Adrenal gland (tissue), 9 donors: ENCODE measurements at regions not wholly inside any gene's neighbourhood (a gene's known extent, or its start where the extent isn't known, plus 50 kb on each side); places are given as distances from the start of the nearest gene placed in this dataset.

Experiments
- DNase-seq, 7 donors: peaks; one replicate each; pipeline ENCODE4 v3.0.0-alpha.2; 2019 to 2020
- H3K27ac ChIP-seq, 5 donors: fragments of 200-600 bp; sonication (generic) in 4 of 5; 1 replicate in 3 of 5; 2 replicates in 2 of 5; pipeline versions ENCODE4 v1.5.1 to v1.8.0; 2016 to 2020; ENCODE audit warnings: mild to moderate bottlenecking in 1 of 5
- H3K27me3 ChIP-seq: fragments of 200-600 bp; 2 replicates; pipeline ENCODE4 v1.8.0; 2021
- H3K36me3 ChIP-seq, 2 donors: fragments of 200-600 bp; replicated peaks in 1 of 2; 1 replicate in 1 of 2; 2 replicates in 1 of 2; pipeline versions ENCODE4 v1.5.1 to v1.8.0; 2018 to 2022
- H3K4me1 ChIP-seq, 2 donors: fragments of 200-600 bp; replicated peaks in 1 of 2; 1 replicate in 1 of 2; 2 replicates in 1 of 2; pipeline versions ENCODE4 v1.5.1 to v1.8.0; 2018 to 2021
- H3K4me3 ChIP-seq, 4 donors: fragments of 200-600 bp; sonication (generic) in 3 of 4; one replicate each; pipeline ENCODE4 v1.5.1; 2016 to 2018
- H3K9me3 ChIP-seq, 3 donors: fragments of 200-600 bp; sonication (generic) in 1 of 3; replicated peaks in 1 of 3; 1 replicate in 2 of 3; 2 replicates in 1 of 3; pipeline versions ENCODE4 v1.5.1 to v1.8.0; 2016 to 2021
- POLR2A ChIP-seq, 2 donors: fragments of 450-650 bp; IDR thresholded peaks; one replicate each; pipeline ENCODE4 v1.6.1; 2017; ENCODE audit warnings: antibody characterized with exemption in 2 of 2, mild to moderate bottlenecking in 2 of 2, moderate library complexity in 1 of 2
- WGBS, 4 donors: extraction: QIAGEN DNeasy Blood & Tissue Kit in 2 of 4; methylation state at CpG; one replicate each; pipeline versions ENCODE4 v1.1.5 to v1.1.7; 2013 to 2017; 5-methylcytosine and 5-hydroxymethylcytosine counted together
- intact Hi-C, 2 donors: fragments of 100-400 bp; cut with DNase I; formaldehyde crosslinking; loops; one replicate each; pipeline versions ENCODE4 v1.14.1 to v1.15.0; 2022 to 2023
- TF ChIP-seq, protein P1 (sequence below), 6 experiments: fragments of 450-650 bp in 4 of 6; fragments of 200-600 bp in 2 of 6; sonication (generic) in 1 of 6; IDR thresholded peaks; 1 replicate in 5 of 6; 2 replicates in 1 of 6; pipeline versions ENCODE4 v1.5.1 to v1.8.0; 2016 to 2021; ENCODE audit warnings: antibody characterized with exemption in 6 of 6, mild to moderate bottlenecking in 2 of 6, moderate library complexity in 1 of 6
- donor health status: healthy with polysubstance abuse.
- donor health status: Bipolar disorder and iron deficiency.
- donor health status: DM: yes; HTN: yes; CAD: no.
- donor health status: DM: no; HTN: no; CAD: no.
- donor health status: DM: no; HTN: no; CAD: no.

DNA sequence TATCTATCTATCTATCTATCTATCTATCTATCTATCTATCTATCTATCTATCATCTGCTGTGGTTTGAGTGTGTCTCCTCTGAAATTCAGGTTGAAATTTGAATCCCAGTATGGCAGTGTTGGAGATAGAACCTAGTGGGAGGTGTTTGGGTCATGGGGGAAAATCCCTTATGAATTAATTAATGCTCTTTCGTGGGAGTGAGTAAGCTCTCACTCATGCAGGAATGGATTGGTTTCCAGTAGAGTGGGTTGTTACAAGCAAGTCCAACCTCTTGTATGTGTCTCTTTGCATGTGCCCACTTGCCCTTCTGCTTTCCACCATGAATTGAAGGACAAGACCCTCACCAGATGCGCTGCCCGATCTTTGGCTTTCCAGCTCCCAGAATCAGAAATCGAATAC lies 113.0 kb downstream of the ANXA1 start:
- intact Hi-C loops = no loop called here
- H3K9me3 ChIP-seq = no peaks in the 10 kb centered on the region
- 81 to 91% (median 86%) methylated on average over 4 of the region's 4 CpGs for whole genome bisulfite sequencing, 4 donors
- no peak overlapping the region for H3K27ac ChIP-seq
- no peak for TF ChIP-seq POLR2A (IDR thresholded peaks at IDR 0.05)
- TF ChIP-seq, protein P1, sequence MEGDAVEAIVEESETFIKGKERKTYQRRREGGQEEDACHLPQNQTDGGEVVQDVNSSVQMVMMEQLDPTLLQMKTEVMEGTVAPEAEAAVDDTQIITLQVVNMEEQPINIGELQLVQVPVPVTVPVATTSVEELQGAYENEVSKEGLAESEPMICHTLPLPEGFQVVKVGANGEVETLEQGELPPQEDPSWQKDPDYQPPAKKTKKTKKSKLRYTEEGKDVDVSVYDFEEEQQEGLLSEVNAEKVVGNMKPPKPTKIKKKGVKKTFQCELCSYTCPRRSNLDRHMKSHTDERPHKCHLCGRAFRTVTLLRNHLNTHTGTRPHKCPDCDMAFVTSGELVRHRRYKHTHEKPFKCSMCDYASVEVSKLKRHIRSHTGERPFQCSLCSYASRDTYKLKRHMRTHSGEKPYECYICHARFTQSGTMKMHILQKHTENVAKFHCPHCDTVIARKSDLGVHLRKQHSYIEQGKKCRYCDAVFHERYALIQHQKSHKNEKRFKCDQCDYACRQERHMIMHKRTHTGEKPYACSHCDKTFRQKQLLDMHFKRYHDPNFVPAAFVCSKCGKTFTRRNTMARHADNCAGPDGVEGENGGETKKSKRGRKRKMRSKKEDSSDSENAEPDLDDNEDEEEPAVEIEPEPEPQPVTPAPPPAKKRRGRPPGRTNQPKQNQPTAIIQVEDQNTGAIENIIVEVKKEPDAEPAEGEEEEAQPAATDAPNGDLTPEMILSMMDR (IDR thresholded peaks at IDR 0.05) = no peak
- H3K4me3 ChIP-seq = no peak overlapping the region
- no peaks in the 10 kb centered on the region for H3K27me3 ChIP-seq
- H3K4me1 ChIP-seq = no peaks in the 10 kb centered on the region
- no peaks in the 10 kb centered on the region for H3K36me3 ChIP-seq
- DNase-seq = no peak

DNA sequence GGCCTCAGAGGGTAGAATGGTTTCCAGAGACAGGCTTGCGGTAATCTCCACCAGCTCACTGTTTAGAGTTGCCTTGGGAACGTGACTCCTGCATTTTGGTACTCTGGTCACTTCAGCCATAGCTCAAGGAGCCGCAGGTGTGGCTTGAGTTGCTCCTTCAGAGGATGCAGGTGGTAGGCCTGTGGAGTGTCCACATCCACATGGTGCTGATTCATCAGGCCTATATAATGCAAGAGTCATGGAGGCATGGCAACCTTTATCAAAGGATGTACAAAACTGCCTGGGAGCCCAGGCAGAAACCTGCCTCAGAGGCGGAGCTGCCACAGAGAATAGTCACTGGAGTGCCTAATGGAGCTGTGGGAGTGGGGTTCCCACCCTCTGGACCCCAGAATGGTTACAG lies 114.2 kb downstream of the ANXA1 start:
- DNase-seq = no peak
- 84 to 90% (median 88%) methylated on average over 4 of the region's 4 CpGs for WGBS, 4 donors
- Histone ChIP-seq H3K4me3 (no peak overlapping the region), H3K9me3 (no peaks in the 10 kb centered on the region), H3K27ac (no peak overlapping the region), H3K4me1 (no peaks in the 10 kb centered on the region), H3K36me3 (no peaks in the 10 kb centered on the region), H3K27me3 (no peaks in the 10 kb centered on the region)
- intact Hi-C loops = no loop called here
- TF ChIP-seq, protein P1 (IDR thresholded peaks at IDR 0.05) = no peak
- no peak for TF ChIP-seq POLR2A (IDR thresholded peaks at IDR 0.05)

DNA sequence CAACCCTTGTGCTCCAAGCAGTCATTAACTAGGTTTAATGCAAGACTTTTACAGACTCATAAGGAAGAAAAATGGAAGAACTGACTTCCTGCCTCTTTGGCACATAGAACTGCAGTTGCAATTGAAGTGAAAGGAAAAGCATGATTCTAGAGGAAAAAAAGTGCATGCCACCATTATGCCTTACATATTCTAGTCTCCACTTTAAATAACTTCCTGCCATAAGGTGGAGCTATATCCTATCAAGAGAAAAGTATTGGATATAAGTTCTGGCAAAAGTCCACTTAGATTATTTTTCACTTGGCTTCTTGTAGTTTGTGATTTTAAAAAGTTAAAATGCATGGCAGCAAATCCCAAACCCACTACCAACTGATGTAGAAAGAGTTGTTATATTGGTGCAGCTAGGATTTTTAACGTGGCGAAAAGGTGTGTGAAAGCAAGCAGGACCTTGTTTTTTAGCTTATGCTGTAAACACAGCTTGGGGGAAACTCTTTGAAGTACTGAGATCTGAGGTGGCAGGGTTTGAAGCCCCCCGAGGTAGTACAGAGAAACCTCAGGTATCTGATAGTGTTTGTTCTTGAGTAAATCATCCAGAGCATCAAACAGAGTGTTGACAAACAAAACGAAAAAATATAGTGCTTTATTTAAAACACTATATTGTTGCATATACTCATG lies 117.9 kb downstream of the ANXA1 start:
- intact Hi-C loops = no loop called here

DNA sequence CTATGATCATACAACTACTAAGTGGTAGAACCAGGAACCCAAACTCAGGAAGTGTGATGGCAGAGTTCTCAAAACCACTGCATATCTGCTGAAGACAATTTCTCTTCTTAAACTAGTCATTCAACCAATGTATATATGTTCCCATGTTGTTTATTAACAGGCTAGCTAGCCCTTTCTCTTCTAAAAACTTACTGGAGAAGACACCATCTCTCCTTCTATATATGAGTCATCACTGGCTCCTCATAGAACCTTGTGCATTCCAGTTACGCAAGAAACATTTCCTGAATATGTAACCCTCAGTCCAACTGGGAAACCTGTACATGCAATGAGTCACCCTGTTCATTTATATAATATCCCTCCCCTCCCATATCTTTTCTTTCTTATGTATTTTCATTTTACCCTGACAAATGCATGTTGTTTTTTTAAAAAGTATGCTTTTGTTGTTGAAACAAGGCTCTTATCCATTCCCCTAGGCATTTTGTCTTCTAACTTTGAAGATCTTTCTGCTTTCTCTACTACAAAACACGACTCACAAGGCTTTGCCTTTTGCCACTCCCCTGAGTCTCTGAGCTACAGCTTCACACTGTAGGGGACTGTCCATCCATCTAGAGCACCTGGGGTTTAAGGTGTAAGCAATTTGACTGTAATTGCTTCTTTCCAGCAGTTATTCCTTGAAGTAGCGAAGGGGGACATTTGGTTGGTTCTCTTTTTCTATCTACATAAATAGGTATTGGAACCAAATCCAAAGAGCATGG lies 119.5 kb downstream of the ANXA1 start:
- no peaks in the 10 kb centered on the region for H3K4me1 ChIP-seq
- 51 to 69% (median 55%) methylated on average over 3 of the region's 3 CpGs for WGBS, 4 donors
- no peak overlapping the region for H3K27ac ChIP-seq
- no peak for TF ChIP-seq POLR2A (IDR thresholded peaks at IDR 0.05)
- TF ChIP-seq, protein P1 (IDR thresholded peaks at IDR 0.05) = no peak
- intact Hi-C loops = no loop called here
- no peaks in the 10 kb centered on the region for H3K27me3 ChIP-seq
- H3K4me3 ChIP-seq = no peak overlapping the region
- H3K9me3 ChIP-seq = no peaks in the 10 kb centered on the region
- DNase-seq = no peak
- H3K36me3 ChIP-seq = no peaks in the 10 kb centered on the region

More for the DNA sequence above, 117.9 kb downstream of the ANXA1 start:
- no peaks in the 10 kb centered on the region for H3K9me3 ChIP-seq
- WGBS, 4 donors = 30 to 37% (median 36%) methylated on average over 4 of the region's 4 CpGs
- no peak for DNase-seq
- no peak overlapping the region for H3K27ac ChIP-seq
- H3K36me3 ChIP-seq = no peaks in the 10 kb centered on the region
- H3K4me3 ChIP-seq = no peak overlapping the region
- TF ChIP-seq, protein P1 (IDR thresholded peaks at IDR 0.05) = no peak
- no peak for TF ChIP-seq POLR2A (IDR thresholded peaks at IDR 0.05)
- H3K4me1 ChIP-seq = no peaks in the 10 kb centered on the region
- no peaks in the 10 kb centered on the region for H3K27me3 ChIP-seq
